KOPT-K1 (cell line): ENCODE measurements at regions not wholly inside any gene's neighbourhood (a gene's known extent, or its start where the extent isn't known, plus 50 kb on each side); places are given as distances from the start of the nearest gene placed in this dataset.

Source experiments
- H3K27ac ChIP-seq: fragments of 200-600 bp; sonication (generic); 2 replicates; pipeline ENCODE4 v1.5.1; 2016; ENCODE audit warnings: antibody characterized with exemption, mild to moderate bottlenecking, low read depth, low read length; ENCODE audit not compliant: poor library complexity, severe bottlenecking
- H3K36me3 ChIP-seq: fragments of 200-600 bp; sonication (generic); 2 replicates; pipeline ENCODE4 v1.5.1; 2017; ENCODE audit warnings: antibody characterized with exemption, mild to moderate bottlenecking, low read length, moderate library complexity; ENCODE audit not compliant: insufficient read depth
- H3K9me3 ChIP-seq: fragments of 200-600 bp; sonication (generic); 2 replicates; pipeline ENCODE4 v1.5.1; 2017; ENCODE audit warnings: antibody characterized with exemption, low read length, mild to moderate bottlenecking; ENCODE audit not compliant: insufficient read depth, poor library complexity, severe bottlenecking

DNA sequence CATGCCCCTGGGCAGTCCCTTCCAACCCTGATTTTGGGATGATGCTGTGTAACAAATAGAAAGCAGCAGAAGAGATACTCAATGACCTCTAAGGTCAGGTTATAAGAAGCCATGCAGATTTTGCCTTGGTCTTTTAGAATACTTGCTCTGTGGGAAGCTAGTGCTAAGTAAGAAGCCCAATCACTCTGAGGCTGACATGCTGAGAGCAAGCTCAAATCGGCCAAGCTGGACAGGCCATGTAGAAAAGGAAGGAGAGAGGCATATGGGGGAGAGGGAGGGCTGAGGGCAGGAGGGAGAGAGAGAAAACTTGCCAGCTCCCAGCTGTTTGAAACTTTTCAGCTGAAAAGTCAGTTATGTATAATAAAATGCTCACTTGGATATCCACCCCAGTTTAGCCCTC lies 1021.6 kb upstream of the MAP3K7 start:
- Histone ChIP-seq H3K9me3 (no peaks in the 10 kb centered on the region), H3K27ac (no peak overlapping the region), H3K36me3 (no peaks in the 10 kb centered on the region)

DNA sequence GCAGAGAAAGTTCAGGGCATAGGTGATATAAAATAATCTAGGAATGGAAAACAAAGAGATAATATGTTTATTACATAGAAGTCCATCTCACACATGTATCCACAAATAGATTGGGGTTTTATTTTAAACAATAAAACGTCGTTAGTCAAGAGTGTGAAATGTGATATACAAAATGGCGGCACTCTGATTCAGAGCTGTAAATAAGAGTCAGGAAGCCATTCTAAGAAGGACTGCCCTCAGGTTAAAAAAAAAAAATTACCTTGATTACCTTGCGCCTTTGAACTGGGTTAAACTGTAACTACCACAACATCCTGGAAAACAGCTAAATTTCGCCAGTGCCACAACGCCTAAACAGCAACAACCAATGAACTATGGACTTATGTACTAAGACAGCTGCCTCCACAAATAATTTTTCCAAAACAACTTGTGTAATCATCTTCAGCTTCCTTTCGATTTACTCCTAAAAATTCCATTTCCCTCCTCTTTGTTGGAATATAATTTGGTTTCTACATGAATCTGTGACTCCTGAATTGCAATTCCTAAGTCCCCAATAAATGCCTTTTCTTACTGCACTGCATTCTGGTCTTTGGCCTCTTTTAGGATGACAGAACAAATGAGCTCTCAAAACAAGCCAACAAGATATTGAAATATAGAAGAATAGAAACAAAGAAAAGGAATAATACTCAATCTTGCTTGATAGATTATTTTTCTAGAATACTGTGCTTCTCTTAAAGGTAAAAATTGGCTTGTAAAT lies 1019.5 kb upstream of the MAP3K7 start:
- no peaks in the 10 kb centered on the region for H3K36me3 ChIP-seq
- H3K9me3 ChIP-seq, result no peaks in the 10 kb centered on the region

GRCh38 chr6:91600561-91600960 lies 1013.7 kb upstream of the MAP3K7 start:
- no peaks in the 10 kb centered on the region for H3K36me3 ChIP-seq
- H3K27ac ChIP-seq, result no peak overlapping the region
- H3K9me3 ChIP-seq, result no peaks in the 10 kb centered on the region

More for the DNA sequence above, 1019.5 kb upstream of the MAP3K7 start:
- H3K27ac ChIP-seq, result no peak overlapping the region

GRCh38 chr6:91590191-91590590 lies 1003.3 kb upstream of the MAP3K7 start:
- H3K9me3 ChIP-seq, result no peaks in the 10 kb centered on the region
- H3K36me3 ChIP-seq, result no peaks in the 10 kb centered on the region
- H3K27ac ChIP-seq, result no peak overlapping the region

DNA sequence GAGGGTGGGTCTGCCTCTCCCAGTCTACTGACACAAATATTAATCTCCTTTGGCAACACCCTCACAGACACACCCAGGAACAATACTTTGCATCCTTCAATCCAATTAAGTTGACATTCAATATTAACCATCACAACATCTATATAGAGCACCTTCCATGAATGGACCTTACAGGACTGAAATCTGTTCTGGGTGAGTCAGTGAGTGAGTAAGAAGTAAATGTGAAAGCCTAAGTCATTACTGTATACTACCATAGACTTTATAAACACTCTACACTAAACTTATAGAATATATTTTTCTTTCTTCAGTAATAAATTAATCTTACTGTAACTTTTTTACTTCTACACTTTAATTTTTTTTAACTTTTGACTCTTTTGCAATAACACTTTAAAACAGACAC lies 993.8 kb upstream of the MAP3K7 start:
- H3K36me3 ChIP-seq, result no peaks in the 10 kb centered on the region
- no peaks in the 10 kb centered on the region for H3K9me3 ChIP-seq
- H3K27ac ChIP-seq, result no peak overlapping the region

DNA sequence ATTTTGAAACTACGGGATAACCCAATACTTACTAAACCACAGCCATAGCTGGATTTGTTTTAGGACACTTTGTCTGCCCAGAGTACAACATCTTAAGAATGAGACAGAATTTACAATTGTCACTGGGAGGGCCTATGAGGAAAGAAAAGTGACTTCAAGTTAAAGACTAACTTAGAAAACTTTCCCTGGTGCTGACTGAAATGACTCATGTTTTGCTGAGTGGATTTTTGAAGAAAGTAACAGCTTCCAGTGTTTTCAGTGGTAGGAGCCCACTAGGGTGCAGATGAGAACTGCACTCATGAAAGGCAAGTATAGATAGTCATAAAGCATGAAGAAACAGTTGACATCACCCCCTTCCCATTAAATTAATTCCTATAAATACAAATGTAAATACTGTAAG lies 988.2 kb upstream of the MAP3K7 start:
- H3K36me3 ChIP-seq, result no peaks in the 10 kb centered on the region
- no peak overlapping the region for H3K27ac ChIP-seq
- no peaks in the 10 kb centered on the region for H3K9me3 ChIP-seq

DNA sequence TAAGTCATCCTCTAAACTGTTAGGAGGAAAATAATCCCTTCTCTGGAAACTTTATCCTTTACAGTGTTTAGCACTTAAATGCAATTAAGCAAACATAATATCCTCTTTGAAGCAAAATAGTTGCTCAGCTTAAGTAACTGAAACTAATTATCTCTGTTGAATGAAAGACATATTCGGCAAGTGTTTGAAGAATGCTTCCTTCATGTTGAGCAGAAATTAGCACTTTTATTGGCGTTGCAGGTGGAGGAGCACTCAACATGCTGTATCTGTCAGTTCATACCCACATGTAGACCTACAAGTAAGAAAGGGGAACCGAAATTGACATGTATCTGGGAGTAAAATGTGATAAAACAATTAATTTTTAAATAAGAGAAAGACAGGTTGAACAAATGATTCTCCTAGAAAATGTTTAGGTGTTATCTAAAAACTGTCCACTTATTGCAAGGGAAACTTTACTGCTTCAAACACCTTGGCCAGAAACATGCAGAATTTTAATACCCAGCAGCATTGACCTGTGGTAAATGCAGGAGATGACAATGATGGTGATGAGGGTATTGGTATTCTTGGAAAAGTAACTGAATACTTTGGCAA lies 987.0 kb upstream of the MAP3K7 start:
- H3K36me3 ChIP-seq, result no peaks in the 10 kb centered on the region
- no peak overlapping the region for H3K27ac ChIP-seq

GRCh38 chr6:91572878-91573277 lies 986.0 kb upstream of the MAP3K7 start:
- H3K27ac ChIP-seq, result no peak overlapping the region
- H3K9me3 ChIP-seq, result no peaks in the 10 kb centered on the region
- no peaks in the 10 kb centered on the region for H3K36me3 ChIP-seq

More for the DNA sequence above, 987.0 kb upstream of the MAP3K7 start:
- no peaks in the 10 kb centered on the region for H3K9me3 ChIP-seq

- no peaks in the 10 kb centered on the region for H3K9me3 ChIP-seq
- H3K27ac ChIP-seq, result no peak overlapping the region
- no peaks in the 10 kb centered on the region for H3K36me3 ChIP-seq
Observed at GRCh38 chr6:91569071-91569470, 982.2 kb upstream of the MAP3K7 start.

GRCh38 chr6:91566467-91566866 lies 979.6 kb upstream of the MAP3K7 start:
- Histone ChIP-seq H3K36me3 (no peaks in the 10 kb centered on the region), H3K27ac (no peak overlapping the region), H3K9me3 (no peaks in the 10 kb centered on the region)

DNA sequence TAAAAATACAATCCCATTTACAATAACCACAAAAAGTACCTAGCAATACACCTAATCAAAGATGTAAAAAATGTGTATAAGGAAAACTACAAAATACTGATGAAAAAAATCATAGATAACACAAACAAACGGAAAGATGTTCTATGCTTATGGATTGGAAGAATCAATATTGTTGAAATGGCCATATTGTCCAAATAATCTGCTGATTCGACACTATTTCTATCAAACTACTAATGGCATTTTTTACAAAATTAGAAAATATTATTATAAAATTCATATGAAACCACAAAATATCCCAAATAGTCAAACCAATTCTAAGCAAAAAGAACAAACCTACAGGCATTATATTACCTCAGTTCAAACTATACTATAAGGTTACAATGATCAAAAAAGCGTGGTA lies 978.3 kb upstream of the MAP3K7 start:
- no peaks in the 10 kb centered on the region for H3K36me3 ChIP-seq
- H3K9me3 ChIP-seq, result no peaks in the 10 kb centered on the region
- H3K27ac ChIP-seq, result no peak overlapping the region

- Histone ChIP-seq H3K9me3 (no peaks in the 10 kb centered on the region), H3K36me3 (no peaks in the 10 kb centered on the region), H3K27ac (no peak overlapping the region)
Observed at GRCh38 chr6:91562955-91563354, 976.1 kb upstream of the MAP3K7 start.

- no peaks in the 10 kb centered on the region for H3K36me3 ChIP-seq
- no peak overlapping the region for H3K27ac ChIP-seq
- no peaks in the 10 kb centered on the region for H3K9me3 ChIP-seq
Observed at GRCh38 chr6:91560409-91560808, 973.5 kb upstream of the MAP3K7 start.

DNA sequence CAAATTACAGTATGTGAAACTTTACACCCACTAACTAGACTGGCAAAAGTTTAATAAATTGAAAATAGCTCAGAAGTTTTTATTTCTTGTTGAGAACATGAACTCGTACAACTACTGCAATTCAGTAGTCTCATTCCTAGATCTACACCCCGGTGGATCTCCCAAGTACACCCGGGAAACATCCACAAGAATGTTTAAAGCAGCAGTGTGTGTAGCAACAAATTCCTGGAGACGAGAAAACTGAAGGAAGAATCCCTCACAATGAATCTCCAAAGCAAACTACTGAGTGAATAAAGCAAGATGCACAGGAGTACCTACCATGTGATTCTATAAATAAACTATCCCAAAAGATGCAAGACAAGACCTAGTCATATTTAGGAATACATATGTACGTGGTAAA lies 954.0 kb upstream of the MAP3K7 start:
- no peaks in the 10 kb centered on the region for H3K9me3 ChIP-seq
- no peak overlapping the region for H3K27ac ChIP-seq
- no peaks in the 10 kb centered on the region for H3K36me3 ChIP-seq

- Histone ChIP-seq H3K36me3 (no peaks in the 10 kb centered on the region), H3K9me3 (no peaks in the 10 kb centered on the region), H3K27ac (no peak overlapping the region)
Observed at GRCh38 chr6:91539456-91539855, 952.6 kb upstream of the MAP3K7 start.

DNA sequence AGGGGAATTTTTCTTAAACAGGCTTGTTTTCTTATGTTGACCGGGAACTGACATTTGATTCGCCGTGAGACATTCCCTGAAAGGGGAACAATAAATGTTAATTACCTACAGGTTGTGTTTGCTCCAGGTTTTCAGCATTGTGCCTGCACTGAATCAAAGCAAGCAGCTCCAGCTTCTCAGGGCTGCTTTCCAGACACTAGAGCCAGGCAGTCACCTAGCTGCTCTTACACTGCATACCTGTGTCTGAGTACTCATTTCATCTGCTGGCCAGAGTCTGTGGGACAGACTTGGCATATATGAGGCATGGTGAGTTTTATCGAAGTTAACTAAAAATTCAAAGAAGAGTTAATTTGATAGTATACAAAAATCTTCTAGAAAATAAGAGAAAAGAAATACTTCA lies 951.8 kb upstream of the MAP3K7 start:
- no peaks in the 10 kb centered on the region for H3K9me3 ChIP-seq
- no peak overlapping the region for H3K27ac ChIP-seq
- H3K36me3 ChIP-seq, result no peaks in the 10 kb centered on the region
